IMR-90 (cell line): ENCODE measurements at regions not wholly inside any gene's neighbourhood (a gene's known extent, or its start where the extent isn't known, plus 50 kb on each side); places are given as distances from the start of the nearest gene placed in this dataset.

Experiments
- ATAC-seq: fragments of 200-7000 bp; cut with Tn5 transposase; 2 replicates; pipeline ENCODE4 v1.9.1; 2020; ENCODE audit warnings: low read depth, mild to moderate bottlenecking, moderate library complexity
- BruUV-seq: library from RNA; stranded (reverse); fragments of 400-500 nt; replicated peaks from 2 replicates; lab custom pipeline; 2021; lab: Mats Ljungman, UMichigan
- CTCF ChIA-PET: fragments of 300-600 bp; formaldehyde crosslinking; extraction: SDS; loops from one replicate; lab custom pipeline; 2021; ENCODE audit warnings: antibody characterized with exemption; lab: Yijun Ruan, JAX
- POLR2A ChIA-PET: fragments of 300-600 bp; sonication (Branson Sonifier 250); formaldehyde crosslinking; loops from one replicate; lab custom pipeline; 2022; ENCODE audit warnings: antibody characterized with exemption; ENCODE audit not compliant: unreplicated experiment; lab: Charles Lee
- DNase-seq: peaks from one replicate; pipeline ENCODE4 v3.0.0; 2013
- H2AFZ ChIP-seq: replicated peaks from 2 replicates; pipeline ENCODE3; 2013; ENCODE audit warnings: low read length, mild to moderate bottlenecking; ENCODE audit not compliant: poor library complexity
- H2AK5ac ChIP-seq: 2 replicates; pipeline ENCODE4 v1.6.1; 2013; ENCODE audit warnings: low read depth, low read length, inconsistent platforms
- H2AK9ac ChIP-seq: replicated peaks from 2 replicates; pipeline ENCODE3; 2013; ENCODE audit warnings: mild to moderate bottlenecking, low read depth, low read length, moderate library complexity; ENCODE audit not compliant: poor library complexity
- H2BK120ac ChIP-seq: 2 replicates; pipeline ENCODE4 v1.6.1; 2013; ENCODE audit warnings: low read depth, low read length, inconsistent platforms
- H2BK15ac ChIP-seq: 3 replicates; pipeline ENCODE4 v1.6.1; 2013; ENCODE audit warnings: low read depth, low read length, inconsistent platforms
- H2BK20ac ChIP-seq: 2 replicates; pipeline ENCODE4 v1.6.1; 2013; ENCODE audit warnings: low read depth, mild to moderate bottlenecking, inconsistent platforms, low read length, moderate library complexity
- H2BK5ac ChIP-seq: 2 replicates; pipeline ENCODE4 v1.6.1; 2013; ENCODE audit warnings: mild to moderate bottlenecking, low read depth, low read length, inconsistent platforms; ENCODE audit not compliant: poor library complexity, severe bottlenecking
- H3K14ac ChIP-seq: replicated peaks from 2 replicates; pipeline ENCODE4 v1.6.1; 2013; ENCODE audit warnings: low read depth, low read length, inconsistent platforms
- H3K18ac ChIP-seq: 2 replicates; pipeline ENCODE4 v1.6.1; 2013; ENCODE audit warnings: low read depth, low read length, control low read depth
- H3K23ac ChIP-seq: 2 replicates; pipeline ENCODE4 v1.6.1; 2013; ENCODE audit warnings: low read depth, low read length, inconsistent platforms
- H3K27ac ChIP-seq: 2 replicates; pipeline ENCODE4 v1.5.1; 2013; ENCODE audit warnings: mild to moderate bottlenecking, control low read depth, low read length; ENCODE audit not compliant: insufficient read depth
- H3K27me3 ChIP-seq: 2 replicates; pipeline ENCODE4 v1.6.1; 2013; ENCODE audit warnings: low read length; ENCODE audit not compliant: control insufficient read depth, insufficient read depth
- H3K36me3 ChIP-seq: 2 replicates; pipeline ENCODE4 v1.6.1; 2013; ENCODE audit warnings: low read length, mixed read lengths; ENCODE audit not compliant: control insufficient read depth, insufficient read depth
- H3K4ac ChIP-seq: 2 replicates; pipeline ENCODE4 v1.6.1; 2013; ENCODE audit warnings: low read depth, low read length, inconsistent platforms
- H3K4me1 ChIP-seq: 2 replicates; pipeline ENCODE4 v1.6.1; 2013; ENCODE audit warnings: low read length, mixed read lengths; ENCODE audit not compliant: control insufficient read depth, insufficient read depth
- H3K4me2 ChIP-seq: 2 replicates; pipeline ENCODE4 v1.6.1; 2013; ENCODE audit warnings: low read depth, mild to moderate bottlenecking, control low read depth, low read length, moderate library complexity
- H3K4me3 ChIP-seq: 2 replicates; pipeline ENCODE4 v1.5.1; 2013; ENCODE audit warnings: low read depth, mild to moderate bottlenecking, control low read depth, low read length, moderate library complexity; ENCODE audit not compliant: insufficient read depth
- H3K56ac ChIP-seq: 2 replicates; pipeline ENCODE4 v1.6.1; 2013; ENCODE audit warnings: low read length, inconsistent platforms; ENCODE audit not compliant: insufficient read depth; ENCODE audit errors: extremely low read depth
- H3K79me1 ChIP-seq, 2 experiments: 2 replicates each; pipeline ENCODE4 v1.6.1; 2013; ENCODE audit warnings: low read length in 2 of 2, inconsistent platforms in 1 of 2, low read depth in 1 of 2
- H3K9ac ChIP-seq: 2 replicates; pipeline ENCODE4 v1.6.1; 2013; ENCODE audit warnings: low read depth, low read length, control low read depth
- H3K9me1 ChIP-seq: 2 replicates; pipeline ENCODE4 v1.6.1; 2013; ENCODE audit warnings: low read length, inconsistent platforms; ENCODE audit not compliant: insufficient read depth
- H3K9me3 ChIP-seq: 2 replicates; pipeline ENCODE4 v1.6.1; 2013; ENCODE audit warnings: low read length; ENCODE audit not compliant: control insufficient read depth, insufficient read depth
- H4K20me1 ChIP-seq: 2 replicates; pipeline ENCODE4 v1.6.1; 2013; ENCODE audit warnings: low read length, inconsistent platforms; ENCODE audit not compliant: insufficient read depth
- H4K5ac ChIP-seq: 2 replicates; pipeline ENCODE4 v1.6.1; 2013; ENCODE audit warnings: mild to moderate bottlenecking, low read depth, low read length, control low read depth
- H4K8ac ChIP-seq, 2 experiments: 2 replicates each; pipeline ENCODE4 v1.6.1; 2013; ENCODE audit warnings: low read depth in 2 of 2, low read length in 2 of 2, control low read depth in 1 of 2, inconsistent platforms in 1 of 2
- H4K91ac ChIP-seq: 2 replicates; pipeline ENCODE4 v1.6.1; 2013; ENCODE audit warnings: low read depth, low read length, inconsistent platforms; ENCODE audit not compliant: insufficient read depth
- BHLHE40 ChIP-seq: fragments of 150-350 bp; IDR thresholded peaks from 2 replicates; pipeline ENCODE4 v1.6.1; 2016; ENCODE audit warnings: mild to moderate bottlenecking, low read depth, low read length
- CEBPB ChIP-seq: IDR thresholded peaks from 2 replicates; pipeline ENCODE4 v1.6.1; 2012; ENCODE audit warnings: low read depth, low read length, improper control_type of control experiment
- CHD1 ChIP-seq: IDR thresholded peaks from 2 replicates; pipeline ENCODE4 v1.6.1; 2012; ENCODE audit warnings: low read depth, low read length, improper control_type of control experiment
- FOS ChIP-seq: fragments of 150-350 bp; IDR thresholded peaks from 2 replicates; pipeline ENCODE4 v1.6.1; 2016; ENCODE audit warnings: low read depth, low read length
- MAFK ChIP-seq: IDR thresholded peaks from 2 replicates; pipeline ENCODE4 v1.6.1; 2012; ENCODE audit warnings: low read depth, low read length, improper control_type of control experiment
- MAZ ChIP-seq: IDR thresholded peaks from 2 replicates; pipeline ENCODE4 v1.6.1; 2012; ENCODE audit warnings: low read depth, mild to moderate bottlenecking, low read length, improper control_type of control experiment, moderate library complexity, borderline replicate concordance
- NFE2L2 ChIP-seq: fragments of 150-350 bp; IDR thresholded peaks from 2 replicates; pipeline ENCODE4 v1.6.1; 2016; ENCODE audit warnings: low read depth, mild to moderate bottlenecking, low read length
- POLR2A ChIP-seq: IDR thresholded peaks from 2 replicates; pipeline ENCODE4 v1.6.1; 2012; ENCODE audit warnings: mild to moderate bottlenecking, low read depth, low read length
- RAD21 ChIP-seq: IDR thresholded peaks from 2 replicates; pipeline ENCODE4 v1.6.1; 2012; ENCODE audit warnings: low read length, improper control_type of control experiment
- RCOR1 ChIP-seq: IDR thresholded peaks from 2 replicates; pipeline ENCODE4 v1.6.1; 2012; ENCODE audit warnings: mild to moderate bottlenecking, low read length, improper control_type of control experiment; ENCODE audit not compliant: insufficient replicate concordance
- SMC3 ChIP-seq: fragments of 150-350 bp; IDR thresholded peaks from 2 replicates; pipeline ENCODE4 v1.6.1; 2016; ENCODE audit warnings: low read depth, mild to moderate bottlenecking, antibody characterized with exemption, low read length, moderate library complexity
- WGBS, 2 experiments: methylation state at CpG; one replicate each; pipeline versions ENCODE4 v1.1.5 to v1.1.7; 2013; ENCODE audit warnings: missing lambda C conversion rate in 2 of 2; ENCODE audit not compliant: insufficient read length in 1 of 2; ENCODE audit errors: extremely low coverage in 2 of 2; 5-methylcytosine and 5-hydroxymethylcytosine counted together
- dilution Hi-C: fragments of 300-500 bp; cut with HindIII; formaldehyde crosslinking; loops from one replicate; pipeline ENCODE4 v1.14.3; 2018; ENCODE audit warnings: low sequenced_read_pairs; ENCODE audit not compliant: unreplicated experiment
- in situ Hi-C: fragments of 300-500 bp; cut with MboI; formaldehyde crosslinking; loops from 3 replicates; pipeline ENCODE4 v1.14.3; 2019; ENCODE audit warnings: low sequenced_read_pairs, inconsistent platforms, mixed read lengths
- intact Hi-C: fragments of 100-400 bp; cut with micrococcal nuclease; formaldehyde crosslinking; loops from 2 replicates; pipeline ENCODE4 v1.10.0; 2022
- TF ChIP-seq, protein P1 (sequence below): fragments of 150-350 bp; IDR thresholded peaks from 2 replicates; pipeline ENCODE4 v1.6.1; 2017; ENCODE audit warnings: mild to moderate bottlenecking, antibody characterized with exemption, low read length, low read depth
- TF ChIP-seq, protein P2 (sequence below): fragments of 150-350 bp; IDR thresholded peaks from 2 replicates; pipeline ENCODE4 v1.6.1; 2016; ENCODE audit warnings: low read depth, mild to moderate bottlenecking, low read length, moderate library complexity, borderline replicate concordance
- TF ChIP-seq, protein P3 (sequence below): conservative IDR thresholded peaks from 2 replicates; pipeline ENCODE4 v1.5.1; 2012; ENCODE audit warnings: mild to moderate bottlenecking, low read depth, low read length, improper control_type of control experiment

DNA sequence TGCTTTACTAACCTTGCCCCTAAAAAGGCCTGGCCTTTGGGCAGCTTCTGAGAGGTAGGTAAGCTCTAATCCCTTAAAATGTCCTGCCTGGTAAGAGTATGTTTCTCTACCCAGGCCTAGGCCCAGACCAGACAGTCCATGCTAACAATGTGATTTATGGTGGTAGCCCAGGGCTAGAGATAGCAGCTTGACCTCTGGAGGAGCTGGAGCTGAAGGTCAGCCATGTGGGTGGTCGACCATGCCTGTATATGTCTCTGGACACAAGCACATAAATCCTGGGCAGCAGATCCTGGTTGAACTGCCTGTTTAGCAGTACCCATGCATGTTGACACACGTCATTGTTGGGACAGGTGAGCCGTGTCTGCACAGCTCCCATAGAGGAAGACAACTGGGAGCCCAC, 62.1 kb upstream of the PHACTR1 start:
- Histone ChIP-seq H3K27me3 (no peaks in the 10 kb centered on the region), H2AK9ac (no peak overlapping the region), H3K4me3 (no peak overlapping the region), H2BK15ac (no peak overlapping the region), H3K27ac (no peak overlapping the region), H3K4me1 (no peaks in the 10 kb centered on the region), H2AFZ (peak overlapping the region; percentile 5), H3K9ac (no peak overlapping the region), H3K56ac (no peak overlapping the region), H4K91ac (no peak overlapping the region), H4K5ac (no peak overlapping the region), H2AK5ac (no peak overlapping the region), H3K23ac (no peak overlapping the region), H4K20me1 (no peaks in the 10 kb centered on the region), H3K36me3 (no peaks in the 10 kb centered on the region), H3K9me1 (no peaks in the 10 kb centered on the region; the same call in 1 of the 2 replicates), H3K9me3 (no peaks in the 10 kb centered on the region), H3K4ac (no peak overlapping the region), H2BK120ac (no peak overlapping the region), H3K18ac (no peak overlapping the region), H3K79me1 (no peaks in the 10 kb centered on the region), H2BK20ac (no peak overlapping the region), H3K4me2 (no peak overlapping the region), H2BK5ac (no peak overlapping the region), H4K8ac (no peak overlapping the region), H3K14ac (no peak overlapping the region)
- ATAC-seq, result no peak
- dilution Hi-C loops (no loop called here), intact Hi-C loops (no loop called here), in situ Hi-C loops (no loop called here)
- POLR2A ChIA-PET, result no interaction called here
- BruUV-seq, result no TSS peak
- WGBS, 2 experiments, result 0% methylated on average over 1 of the region's 3 CpGs; no CpG with 5 or more reads in 1 of the 2 experiments
- TF ChIP-seq CHD1 (no peak), SMC3 (no peak), CEBPB (no peak), MAZ (no peak), FOS (no peak), NFE2L2 (no peak), POLR2A (no peak), MAFK (no peak), RCOR1 (no peak), RAD21 (no peak), BHLHE40 (no peak)
- TF ChIP-seq, protein P1, sequence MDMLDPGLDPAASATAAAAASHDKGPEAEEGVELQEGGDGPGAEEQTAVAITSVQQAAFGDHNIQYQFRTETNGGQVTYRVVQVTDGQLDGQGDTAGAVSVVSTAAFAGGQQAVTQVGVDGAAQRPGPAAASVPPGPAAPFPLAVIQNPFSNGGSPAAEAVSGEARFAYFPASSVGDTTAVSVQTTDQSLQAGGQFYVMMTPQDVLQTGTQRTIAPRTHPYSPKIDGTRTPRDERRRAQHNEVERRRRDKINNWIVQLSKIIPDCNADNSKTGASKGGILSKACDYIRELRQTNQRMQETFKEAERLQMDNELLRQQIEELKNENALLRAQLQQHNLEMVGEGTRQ, result no peak
- TF ChIP-seq, protein P2, sequence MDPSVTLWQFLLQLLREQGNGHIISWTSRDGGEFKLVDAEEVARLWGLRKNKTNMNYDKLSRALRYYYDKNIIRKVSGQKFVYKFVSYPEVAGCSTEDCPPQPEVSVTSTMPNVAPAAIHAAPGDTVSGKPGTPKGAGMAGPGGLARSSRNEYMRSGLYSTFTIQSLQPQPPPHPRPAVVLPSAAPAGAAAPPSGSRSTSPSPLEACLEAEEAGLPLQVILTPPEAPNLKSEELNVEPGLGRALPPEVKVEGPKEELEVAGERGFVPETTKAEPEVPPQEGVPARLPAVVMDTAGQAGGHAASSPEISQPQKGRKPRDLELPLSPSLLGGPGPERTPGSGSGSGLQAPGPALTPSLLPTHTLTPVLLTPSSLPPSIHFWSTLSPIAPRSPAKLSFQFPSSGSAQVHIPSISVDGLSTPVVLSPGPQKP, result no peak
- TF ChIP-seq, protein P3, sequence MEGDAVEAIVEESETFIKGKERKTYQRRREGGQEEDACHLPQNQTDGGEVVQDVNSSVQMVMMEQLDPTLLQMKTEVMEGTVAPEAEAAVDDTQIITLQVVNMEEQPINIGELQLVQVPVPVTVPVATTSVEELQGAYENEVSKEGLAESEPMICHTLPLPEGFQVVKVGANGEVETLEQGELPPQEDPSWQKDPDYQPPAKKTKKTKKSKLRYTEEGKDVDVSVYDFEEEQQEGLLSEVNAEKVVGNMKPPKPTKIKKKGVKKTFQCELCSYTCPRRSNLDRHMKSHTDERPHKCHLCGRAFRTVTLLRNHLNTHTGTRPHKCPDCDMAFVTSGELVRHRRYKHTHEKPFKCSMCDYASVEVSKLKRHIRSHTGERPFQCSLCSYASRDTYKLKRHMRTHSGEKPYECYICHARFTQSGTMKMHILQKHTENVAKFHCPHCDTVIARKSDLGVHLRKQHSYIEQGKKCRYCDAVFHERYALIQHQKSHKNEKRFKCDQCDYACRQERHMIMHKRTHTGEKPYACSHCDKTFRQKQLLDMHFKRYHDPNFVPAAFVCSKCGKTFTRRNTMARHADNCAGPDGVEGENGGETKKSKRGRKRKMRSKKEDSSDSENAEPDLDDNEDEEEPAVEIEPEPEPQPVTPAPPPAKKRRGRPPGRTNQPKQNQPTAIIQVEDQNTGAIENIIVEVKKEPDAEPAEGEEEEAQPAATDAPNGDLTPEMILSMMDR, result no peak
- no peak for DNase-seq
- CTCF ChIA-PET, result no interaction called here
